GM12874 (cell line): ENCODE measurements at regions not wholly inside any gene's neighbourhood (a gene's known extent, or its start where the extent isn't known, plus 50 kb on each side); places are given as distances from the start of the nearest gene placed in this dataset.

Source experiments
- CTCF ChIP-seq: IDR thresholded peaks from 2 replicates; pipeline ENCODE4 v1.5.1; 2011; ENCODE audit warnings: low read depth, mild to moderate bottlenecking, control low read depth, low read length, moderate library complexity; ENCODE audit not compliant: insufficient read depth

- no peak for TF ChIP-seq CTCF
These were observed 267.4 kb upstream of the ATP11B start for GRCh38 chr3:182525766-182526374.

- TF ChIP-seq CTCF: no peak
These were observed 265.6 kb upstream of the ATP11B start for GRCh38 chr3:182527745-182528144.

GRCh38 chr3:182530316-182530715, 263.0 kb upstream of the ATP11B start:
- TF ChIP-seq CTCF: no peak

GRCh38 chr3:182533394-182533793, 259.9 kb upstream of the ATP11B start:
- no peak for TF ChIP-seq CTCF

- TF ChIP-seq CTCF: no peak
These were observed 248.8 kb upstream of the ATP11B start for GRCh38 chr3:182544542-182544941.

- no peak for TF ChIP-seq CTCF
These were observed 231.0 kb upstream of the ATP11B start for GRCh38 chr3:182562274-182562673.

- TF ChIP-seq CTCF: no peak
These were observed 227.1 kb upstream of the ATP11B start for GRCh38 chr3:182565916-182566796.
